GM12875 (cell line): ENCODE measurements at regions not wholly inside any gene's neighbourhood (a gene's known extent, or its start where the extent isn't known, plus 50 kb on each side); places are given as distances from the start of the nearest gene placed in this dataset.

Experiments
- H3K4me3 ChIP-seq: one replicate; pipeline ENCODE4 v1.5.1; 2011; ENCODE audit warnings: low read depth, low read length, control low read depth
- CTCF ChIP-seq: IDR thresholded peaks from 2 replicates; pipeline ENCODE4 v1.5.1; 2011; ENCODE audit warnings: low read depth, mild to moderate bottlenecking, control low read depth, inconsistent platforms, low read length, moderate library complexity, borderline replicate concordance; ENCODE audit not compliant: insufficient read depth

- TF ChIP-seq CTCF = no peak
These were observed 1362.9 kb upstream of the FLRT2 start for GRCh38 chr14:84167026-84167425.

GRCh38 chr14:84180336-84180735, 1349.6 kb upstream of the FLRT2 start:
- H3K4me3 ChIP-seq = no peak overlapping the region
- no peak for TF ChIP-seq CTCF

More at GRCh38 chr14:84167026-84167425, 1362.9 kb upstream of the FLRT2 start:
- H3K4me3 ChIP-seq = no peak overlapping the region

DNA sequence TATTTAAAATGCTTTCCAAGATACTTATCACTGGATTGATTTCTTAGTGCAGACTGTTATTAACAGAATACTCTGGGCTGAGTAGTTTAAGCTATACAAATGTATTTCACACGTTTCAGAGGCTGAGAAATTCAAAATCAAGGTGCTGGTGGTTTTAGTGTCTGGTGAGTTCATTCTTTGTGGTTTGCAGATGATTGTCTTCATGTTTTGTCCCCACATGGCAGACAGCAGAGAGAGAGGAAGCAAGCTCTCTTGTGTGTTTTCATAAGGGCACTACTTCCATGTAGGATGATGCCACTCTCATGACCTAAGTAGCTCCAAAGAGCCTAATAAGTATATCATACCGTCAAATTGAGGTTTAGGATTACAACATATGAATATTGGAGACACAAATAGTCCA, 1348.9 kb upstream of the FLRT2 start:
- no peak for TF ChIP-seq CTCF
- no peak overlapping the region for H3K4me3 ChIP-seq

GRCh38 chr14:84195514-84195913, 1334.4 kb upstream of the FLRT2 start:
- no peak overlapping the region for H3K4me3 ChIP-seq
- TF ChIP-seq CTCF = no peak

DNA sequence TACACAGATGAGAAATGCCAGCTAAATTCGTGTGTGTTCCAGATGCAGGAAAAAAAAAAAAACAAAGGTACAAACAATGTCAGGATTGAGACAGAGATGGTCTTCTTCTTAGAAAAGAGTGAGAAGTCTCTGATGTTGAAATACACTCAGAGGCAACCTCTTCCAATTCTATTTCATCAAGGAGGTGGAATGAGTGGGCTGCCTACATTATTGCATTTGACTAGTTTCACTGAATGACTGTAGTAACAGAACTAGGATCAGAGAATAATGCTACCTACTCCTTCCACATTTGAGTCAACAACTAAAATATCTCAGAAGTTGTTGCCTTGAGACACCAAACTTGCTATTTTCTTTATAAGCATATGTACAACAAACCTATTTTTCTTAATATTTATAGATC, 1332.2 kb upstream of the FLRT2 start:
- H3K4me3 ChIP-seq = no peak overlapping the region
- TF ChIP-seq CTCF = no peak

DNA sequence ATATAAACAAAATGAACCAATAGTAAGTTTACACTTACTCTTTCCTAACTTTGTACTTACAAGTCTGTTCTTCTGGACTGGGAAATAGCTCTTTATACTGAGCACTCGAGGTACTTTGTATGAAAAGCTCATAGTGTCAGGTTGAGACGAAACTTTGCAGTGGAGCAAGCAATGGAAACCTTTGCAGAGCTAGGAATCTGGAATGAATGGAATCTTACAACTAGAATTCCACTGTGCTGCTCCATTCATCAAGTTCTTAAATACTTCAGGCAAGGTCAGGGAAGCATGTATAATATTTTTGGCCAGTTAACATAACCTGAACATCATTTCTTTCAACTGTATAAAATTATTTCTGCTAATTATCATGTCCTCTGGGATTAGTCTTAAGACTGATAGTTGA, 1327.5 kb upstream of the FLRT2 start:
- H3K4me3 ChIP-seq = no peak overlapping the region
- no peak for TF ChIP-seq CTCF

GRCh38 chr14:84203896-84204295, 1326.0 kb upstream of the FLRT2 start:
- TF ChIP-seq CTCF = no peak
- H3K4me3 ChIP-seq = no peak overlapping the region
